ENCODE measurements at regions not wholly inside any gene's neighbourhood (a gene's known extent, or its start where the extent isn't known, plus 50 kb on each side); places are given as distances from the start of the nearest gene placed in this dataset.

GRCh38 chr6:79403086-79403485 is 134.1 kb downstream of the LCA5 start:
- DNase-seq (ENCODE audit: extremely low read depth in 1 of 4, low spot score in 3 of 4), result no peak
- no peaks in the 10 kb centered on the region for H3K9me1 ChIP-seq (ENCODE audit: control insufficient read depth, insufficient read depth, low read length)
- no peak overlapping the region for H3K4me3 ChIP-seq
- H3K79me2 ChIP-seq (ENCODE audit: control insufficient read depth, insufficient read depth, low read length), result no peaks in the 10 kb centered on the region
- H3K9me3 ChIP-seq (replicated peaks; ENCODE audit: control insufficient read depth, insufficient read depth, low read depth, low read length), result no peaks in the 10 kb centered on the region
- ChIA-PET CTCF (ENCODE audit: low intra/inter-chr PET ratio) (no interaction called here), POLR2A (interaction anchor here (0.8 kb wide), 1 partner anchor 10 kb away, joined by 4 read pairs; no protein-coding TSS in a partner anchor)
- no peak overlapping the region for H3K4me2 ChIP-seq (ENCODE audit: insufficient read depth, low read length)
- no peaks in the 10 kb centered on the region for H3K36me3 ChIP-seq (ENCODE audit: control insufficient read depth, insufficient read depth, low read length)
- peaks cover 4 to 6% of the 10 kb centered on the region in 2 experiments; a peak in 2 of 5 replicates for H3K4me1 ChIP-seq (replicated peaks in 1 of 2; ENCODE audit: control insufficient read depth in 2 of 2, insufficient read depth in 2 of 2, low read length in 2 of 2)
- no peak overlapping the region for H2AFZ ChIP-seq (ENCODE audit: low read depth, low read length)
- no peaks in the 10 kb centered on the region for H4K20me1 ChIP-seq (replicated peaks; ENCODE audit: control insufficient read depth, insufficient read depth, low read length)
- ATAC-seq, result no peak
- BruUV-seq (replicated peaks), result no TSS peak
- no peak overlapping the region for H3K27ac ChIP-seq (ENCODE audit: extremely low read depth, low read depth, low read length)
- in situ Hi-C loops (cut with MboI), result no loop called here
- H3K27me3 ChIP-seq (ENCODE audit: control insufficient read depth in 2 of 2, insufficient read depth in 2 of 2, low read length in 2 of 2), result no peaks in the 10 kb centered on the region
- no peak for FAIRE-seq
- intact Hi-C loops (cut with micrococcal nuclease), result loop anchor here (10.0 kb wide), 1 partner anchor 152 kb away; no protein-coding TSS in a partner anchor
- H3K9ac ChIP-seq (ENCODE audit: insufficient read depth in 1 of 2, low read depth in 2 of 2, low read length in 2 of 2), result no peak overlapping the region
- no peak for TF ChIP-seq CEBPZ (IDR thresholded peaks at IDR 0.05; ENCODE audit: borderline replicate concordance, low read depth, low read length)
- TF ChIP-seq CHCHD3 (CRISPR knock-in tag; IDR thresholded peaks at IDR 0.05), result no peak
- no peak for TF ChIP-seq TGIF2 (CRISPR knock-in tag; IDR thresholded peaks at IDR 0.05)
- no peak for TF ChIP-seq STAT6 (CRISPR knock-in tag; IDR thresholded peaks at IDR 0.05)
- TF ChIP-seq PCBP1 (IDR thresholded peaks at IDR 0.05; ENCODE audit: low read depth, low read length, poor library complexity, severe bottlenecking), result no peak
- no peak for TF ChIP-seq MYBL2 (IDR thresholded peaks at IDR 0.05; ENCODE audit: low read depth)
- TF ChIP-seq MYBL2 (CRISPR knock-in tag; IDR thresholded peaks at IDR 0.05; ENCODE audit: borderline replicate concordance), result no peak
- no peak for TF ChIP-seq ARID4B (CRISPR knock-in tag; IDR thresholded peaks at IDR 0.05)
- TF ChIP-seq CC2D1A (IDR thresholded peaks at IDR 0.05), result no peak
- TF ChIP-seq ZNF121 (CRISPR knock-in tag; conservative IDR thresholded peaks at IDR 0.05), result no peak

Measured in K562 (cell line).